Stimulated activated naive CD8-positive, alpha-beta T cell treated with anti-CD3 and anti-CD28 coated beads, Interleukin-15, amount 100 ng/mL, for 72 hours (primary cell): ENCODE measurements at regions not wholly inside any gene's neighbourhood (a gene's known extent, or its start where the extent isn't known, plus 50 kb on each side); places are given as distances from the start of the nearest gene placed in this dataset.
"Not testable (repeated sequence)": the region's sequence is repeated elsewhere in the genome, so short reads cannot be mapped to it uniquely, and the experiment has no call there.

Experiments
- ATAC-seq: fragments of 150-1000 bp; cut with Tn5 transposase; 2 replicates; pipeline ENCODE4 v1.10.0; 2021; ENCODE audit warnings: mild to moderate bottlenecking, moderate library complexity
- DNase-seq, 2 donors: peaks; one replicate each; pipeline ENCODE4 v3.0.0; 2021 to 2022
- H3K27ac Mint-ChIP-seq, 2 donors: one replicate each; pipeline ENCODE4 v1.8.0; 2022; ENCODE audit warnings: mild to moderate bottlenecking in 2 of 2, mixed read lengths in 2 of 2, moderate library complexity in 2 of 2
- H3K27me3 Mint-ChIP-seq: one replicate; pipeline ENCODE4 v1.8.0; 2022; ENCODE audit warnings: mixed read lengths
- H3K4me1 Mint-ChIP-seq: one replicate; pipeline ENCODE4 v1.8.0; 2022; ENCODE audit warnings: mild to moderate bottlenecking, mixed read lengths
- H3K4me3 Mint-ChIP-seq, 2 donors: one replicate each; pipeline ENCODE4 v1.8.0; 2022; ENCODE audit warnings: mild to moderate bottlenecking in 2 of 2, mixed read lengths in 2 of 2, moderate library complexity in 1 of 2
- H3K9me3 Mint-ChIP-seq, 2 donors: one replicate each; pipeline ENCODE4 v1.8.0; 2022; ENCODE audit warnings: mixed read lengths in 2 of 2

- no peak for DNase-seq
- no peak overlapping the region for H3K4me3 Mint-ChIP-seq
- H3K27ac Mint-ChIP-seq, result no peak overlapping the region
- peaks cover 19% of the 10 kb centered on the region for H3K27me3 Mint-ChIP-seq
- H3K9me3 Mint-ChIP-seq, result peaks cover 0 to 28% of the 10 kb centered on the region in 2 donors
- no peaks in the 10 kb centered on the region for H3K4me1 Mint-ChIP-seq
- ATAC-seq, result no peak
Measured at GRCh38 chr3:140883428-140884040, 58.1 kb upstream of the SLC25A36 start.

GRCh38 chr3:140885697-140886096 is 55.9 kb upstream of the SLC25A36 start:
- ATAC-seq, DNase-seq, H3K27ac Mint-ChIP-seq, H3K4me3 Mint-ChIP-seq, H3K4me1 Mint-ChIP-seq: not testable (repeated sequence)
- H3K27me3 Mint-ChIP-seq, result peaks cover 11% of the 10 kb centered on the region
- H3K9me3 Mint-ChIP-seq, result peaks cover 0 to 22% of the 10 kb centered on the region in 2 donors
